Nephron (organoid): ENCODE measurements at regions not wholly inside any gene's neighbourhood (a gene's known extent, or its start where the extent isn't known, plus 50 kb on each side); places are given as distances from the start of the nearest gene placed in this dataset.

Experiments
- H3K27ac Mint-ChIP-seq, 3 experiments: 2 replicates each; pipeline ENCODE4 v1.8.0; 2020; ENCODE audit warnings: mixed read lengths in 3 of 3, mild to moderate bottlenecking in 2 of 3, moderate library complexity in 1 of 3
- H3K27me3 Mint-ChIP-seq: 2 replicates; pipeline ENCODE4 v1.8.0; 2021; ENCODE audit warnings: low read depth, mild to moderate bottlenecking, moderate library complexity, mixed read lengths
- H3K36me3 Mint-ChIP-seq: 2 replicates; pipeline ENCODE4 v1.8.0; 2020; ENCODE audit warnings: low read depth, mixed read lengths
- H3K4me1 Mint-ChIP-seq: 2 replicates; pipeline ENCODE4 v1.8.0; 2020; ENCODE audit warnings: mixed read lengths
- H3K4me3 Mint-ChIP-seq, 3 experiments: 2 replicates each; pipeline ENCODE4 v1.8.0; 2020; ENCODE audit warnings: mild to moderate bottlenecking in 3 of 3, mixed read lengths in 3 of 3, moderate library complexity in 2 of 3
- H3K9me3 Mint-ChIP-seq: 2 replicates; pipeline ENCODE4 v1.8.0; 2020; ENCODE audit warnings: mixed read lengths
- CTCF ChIP-seq, 3 experiments: fragments of 200-600 bp; sonication (generic); IDR thresholded peaks; one replicate each; pipeline ENCODE4 v1.5.0; 2021; ENCODE audit warnings: antibody characterized with exemption in 3 of 3; ENCODE audit not compliant: unreplicated experiment in 3 of 3

DNA sequence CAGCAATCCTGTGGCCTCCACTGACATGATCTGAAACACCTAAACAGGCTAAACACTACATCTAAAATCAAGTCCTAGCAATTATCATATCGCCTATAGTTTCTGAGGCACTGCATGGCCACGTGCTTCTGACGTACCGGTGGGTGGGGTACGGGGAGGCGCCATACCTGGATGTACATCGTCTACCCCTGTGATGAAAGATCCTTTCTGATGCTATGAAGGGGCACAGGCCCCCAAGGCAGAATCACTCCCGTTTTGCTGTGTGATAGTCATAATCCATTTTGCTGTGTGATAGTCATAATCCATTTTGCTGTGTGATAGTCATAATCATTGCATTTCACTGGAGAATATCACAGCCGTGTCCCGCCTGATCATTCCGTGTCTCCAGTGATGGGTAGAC is 118.7 kb upstream of the SOX1 start:
- no peak for TF ChIP-seq CTCF (IDR thresholded peaks at IDR 0.05; ENCODE audit: unreplicated experiment in 3 of 3)
- H3K36me3 Mint-ChIP-seq, result no peaks in the 10 kb centered on the region
- H3K9me3 Mint-ChIP-seq, result peaks cover 20% of the 10 kb centered on the region
- H3K4me3 Mint-ChIP-seq, result no peak overlapping the region
- H3K27ac Mint-ChIP-seq, result no peak overlapping the region
- H3K27me3 Mint-ChIP-seq, result peaks cover 29% of the 10 kb centered on the region
- no peaks in the 10 kb centered on the region for H3K4me1 Mint-ChIP-seq

GRCh38 chr13:111948811-111949210 is 118.1 kb upstream of the SOX1 start:
- no peak overlapping the region for H3K4me3 Mint-ChIP-seq
- peaks cover 29% of the 10 kb centered on the region for H3K27me3 Mint-ChIP-seq
- no peaks in the 10 kb centered on the region for H3K4me1 Mint-ChIP-seq
- peaks cover 20% of the 10 kb centered on the region for H3K9me3 Mint-ChIP-seq
- no peak for TF ChIP-seq CTCF (IDR thresholded peaks at IDR 0.05; ENCODE audit: unreplicated experiment in 3 of 3)
- H3K27ac Mint-ChIP-seq, result no peak overlapping the region
- H3K36me3 Mint-ChIP-seq, result no peaks in the 10 kb centered on the region

DNA sequence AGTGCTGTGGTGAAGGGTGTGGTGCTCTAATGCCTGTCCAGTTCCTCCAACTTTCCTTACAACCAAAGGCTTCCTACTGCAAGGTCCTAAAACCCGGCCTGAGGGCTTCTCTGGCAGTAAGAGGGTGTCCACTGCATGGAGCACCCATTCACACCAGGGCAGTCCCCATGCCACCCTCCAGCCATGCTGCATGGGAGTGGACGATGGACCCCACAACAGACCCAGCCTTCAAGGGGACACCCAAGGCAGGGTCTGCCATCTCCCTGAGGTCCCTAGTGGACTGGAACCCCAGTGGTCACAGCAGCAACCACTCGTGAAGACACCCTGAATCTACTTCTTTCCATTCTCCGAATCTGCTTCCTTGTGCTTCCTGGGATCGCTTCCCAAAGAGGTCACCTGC is 117.6 kb upstream of the SOX1 start:
- Mint-ChIP-seq H3K27me3 (peaks cover 29% of the 10 kb centered on the region), H3K9me3 (peaks cover 20% of the 10 kb centered on the region), H3K4me1 (peaks cover under 1% of the 10 kb centered on the region), H3K27ac (no peak overlapping the region), H3K4me3 (no peak overlapping the region), H3K36me3 (no peaks in the 10 kb centered on the region)
- no peak for TF ChIP-seq CTCF (IDR thresholded peaks at IDR 0.05; ENCODE audit: unreplicated experiment in 3 of 3)

GRCh38 chr13:111950697-111951096 is 116.3 kb upstream of the SOX1 start:
- H3K27ac Mint-ChIP-seq, result no peak overlapping the region
- no peaks in the 10 kb centered on the region for H3K36me3 Mint-ChIP-seq
- H3K9me3 Mint-ChIP-seq, result peaks cover 27% of the 10 kb centered on the region
- TF ChIP-seq CTCF (IDR thresholded peaks at IDR 0.05; ENCODE audit: unreplicated experiment in 3 of 3), result no peak
- peaks cover 30% of the 10 kb centered on the region for H3K27me3 Mint-ChIP-seq
- peaks cover 9% of the 10 kb centered on the region for H3K4me1 Mint-ChIP-seq
- H3K4me3 Mint-ChIP-seq, result no peak overlapping the region

GRCh38 chr13:111952032-111952431 is 114.9 kb upstream of the SOX1 start:
- H3K36me3 Mint-ChIP-seq, result no peaks in the 10 kb centered on the region
- no peak overlapping the region for H3K4me3 Mint-ChIP-seq
- peaks cover 27% of the 10 kb centered on the region for H3K9me3 Mint-ChIP-seq
- no peak overlapping the region for H3K27ac Mint-ChIP-seq
- no peak for TF ChIP-seq CTCF (IDR thresholded peaks at IDR 0.05; ENCODE audit: unreplicated experiment in 3 of 3)
- H3K4me1 Mint-ChIP-seq, result peaks cover 9% of the 10 kb centered on the region
- peaks cover 36% of the 10 kb centered on the region for H3K27me3 Mint-ChIP-seq

GRCh38 chr13:111952814-111953213 is 114.1 kb upstream of the SOX1 start:
- Mint-ChIP-seq H3K9me3 (peaks cover 27% of the 10 kb centered on the region), H3K27me3 (peaks cover 32% of the 10 kb centered on the region), H3K4me1 (peaks cover 9% of the 10 kb centered on the region), H3K4me3 (no peak overlapping the region), H3K27ac (peak overlapping the region in 1 of 3 experiments; percentile 50), H3K36me3 (no peaks in the 10 kb centered on the region)
- no peak for TF ChIP-seq CTCF (IDR thresholded peaks at IDR 0.05; ENCODE audit: unreplicated experiment in 3 of 3)
